ENCODE measurements at regions not wholly inside any gene's neighbourhood (a gene's known extent, or its start where the extent isn't known, plus 50 kb on each side); places are given as distances from the start of the nearest gene placed in this dataset.

DNA sequence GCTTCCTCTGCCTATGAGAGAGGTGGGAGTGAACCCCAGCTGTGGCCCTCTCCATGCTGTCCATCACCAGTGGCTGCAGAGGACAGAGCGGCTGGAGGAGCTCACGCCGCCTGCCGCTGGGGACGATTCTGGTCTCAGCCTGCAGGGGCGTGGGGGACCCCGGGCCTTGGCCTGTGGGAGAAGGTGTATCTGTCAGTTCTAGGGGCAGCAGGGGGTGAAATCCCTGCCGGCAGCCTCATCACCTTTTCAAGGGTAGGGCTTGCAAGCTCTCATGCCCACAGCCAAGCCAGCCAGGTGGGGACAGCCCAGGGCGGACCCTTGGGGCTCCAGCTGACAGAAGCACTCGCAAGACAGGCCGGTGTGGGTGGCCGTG, 80.2 kb downstream of the TSPAN17 start:
- Histone ChIP-seq H3K4me3 (ENCODE audit: low read length) (no peak overlapping the region), H3K27ac (ENCODE audit: low read depth in 1 of 2, low read length in 2 of 2) (no peak overlapping the region), H3K9me3 (ENCODE audit: control insufficient read depth in 1 of 2, insufficient read depth in 1 of 2, low read length in 2 of 2) (peaks cover 0 to 14% of the 10 kb centered on the region in 2 experiments), H3K4me1 (ENCODE audit: insufficient read depth, low read length) (peaks cover 26% of the 10 kb centered on the region), H3K27me3 (ENCODE audit: control insufficient read depth in 1 of 2, insufficient read depth in 2 of 2, low read length in 2 of 2) (peaks cover 11 to 28% of the 10 kb centered on the region in 2 experiments), H3K36me3 (ENCODE audit: insufficient read depth, low read length) (no peaks in the 10 kb centered on the region)
- POLR2A ChIA-PET = no interaction called here
- H3K4me3 Mint-ChIP-seq = no peak overlapping the region
- peaks cover 64% of the 10 kb centered on the region for H3K27me3 Mint-ChIP-seq
- CTCF ChIA-PET = no interaction called here
- ATAC-seq (ENCODE audit: poor library complexity) (no peak), DNase-seq (no peak)
- no peaks in the 10 kb centered on the region for H3K36me3 Mint-ChIP-seq (ENCODE audit: low read depth)
- peaks cover 4% of the 10 kb centered on the region for H3K4me1 Mint-ChIP-seq (ENCODE audit: low read depth)
- H3K9me3 Mint-ChIP-seq = no peaks in the 10 kb centered on the region
- TF ChIP-seq, protein P1, sequence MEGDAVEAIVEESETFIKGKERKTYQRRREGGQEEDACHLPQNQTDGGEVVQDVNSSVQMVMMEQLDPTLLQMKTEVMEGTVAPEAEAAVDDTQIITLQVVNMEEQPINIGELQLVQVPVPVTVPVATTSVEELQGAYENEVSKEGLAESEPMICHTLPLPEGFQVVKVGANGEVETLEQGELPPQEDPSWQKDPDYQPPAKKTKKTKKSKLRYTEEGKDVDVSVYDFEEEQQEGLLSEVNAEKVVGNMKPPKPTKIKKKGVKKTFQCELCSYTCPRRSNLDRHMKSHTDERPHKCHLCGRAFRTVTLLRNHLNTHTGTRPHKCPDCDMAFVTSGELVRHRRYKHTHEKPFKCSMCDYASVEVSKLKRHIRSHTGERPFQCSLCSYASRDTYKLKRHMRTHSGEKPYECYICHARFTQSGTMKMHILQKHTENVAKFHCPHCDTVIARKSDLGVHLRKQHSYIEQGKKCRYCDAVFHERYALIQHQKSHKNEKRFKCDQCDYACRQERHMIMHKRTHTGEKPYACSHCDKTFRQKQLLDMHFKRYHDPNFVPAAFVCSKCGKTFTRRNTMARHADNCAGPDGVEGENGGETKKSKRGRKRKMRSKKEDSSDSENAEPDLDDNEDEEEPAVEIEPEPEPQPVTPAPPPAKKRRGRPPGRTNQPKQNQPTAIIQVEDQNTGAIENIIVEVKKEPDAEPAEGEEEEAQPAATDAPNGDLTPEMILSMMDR (IDR thresholded peaks at IDR 0.05) = no peak
- H3K27ac Mint-ChIP-seq = no peak overlapping the region
- intact Hi-C loops (cut with DNase I, micrococcal nuclease) = no loop called here

DNA sequence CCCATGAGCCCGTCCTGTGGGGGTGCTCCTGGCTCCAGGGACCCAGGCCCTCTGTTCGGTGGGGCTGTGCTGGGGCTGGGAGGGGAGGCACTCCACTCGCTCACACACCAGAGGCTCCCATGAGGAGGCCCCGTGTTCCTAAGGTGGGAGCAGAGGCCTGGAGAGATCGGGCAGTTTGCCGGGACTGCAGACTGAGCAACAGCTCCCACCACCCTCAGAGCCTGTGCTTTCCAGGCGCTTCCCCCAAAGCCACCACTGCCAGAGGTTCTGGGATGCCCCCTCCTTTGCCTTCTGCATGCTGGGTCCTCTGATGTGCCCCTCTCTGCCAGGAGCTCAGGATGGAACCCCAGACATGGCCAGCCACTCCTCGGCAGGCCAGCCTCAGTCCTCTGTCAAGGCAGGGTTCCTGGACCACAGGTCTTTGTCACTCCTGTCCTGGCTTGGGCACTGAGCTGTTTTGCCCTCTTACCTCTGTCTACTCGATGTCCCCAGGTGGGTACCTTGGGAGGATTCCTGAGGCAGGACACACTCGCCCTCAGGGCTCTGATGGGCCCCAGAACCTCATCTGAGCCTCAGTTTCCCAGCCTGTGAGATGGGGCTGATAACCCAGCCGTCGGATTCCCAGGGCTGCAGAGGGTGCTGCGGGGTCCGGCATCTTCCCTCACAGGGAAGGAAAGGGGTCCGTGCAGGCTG, 80.8 kb downstream of the TSPAN17 start:
- H3K4me1 ChIP-seq (ENCODE audit: insufficient read depth, low read length) = peaks cover 20% of the 10 kb centered on the region
- peaks cover 12 to 28% of the 10 kb centered on the region in 2 experiments for H3K27me3 ChIP-seq (ENCODE audit: control insufficient read depth in 1 of 2, insufficient read depth in 2 of 2, low read length in 2 of 2)
- intact Hi-C loops (cut with DNase I, micrococcal nuclease) = no loop called here
- Mint-ChIP-seq H3K4me1 (ENCODE audit: low read depth) (peaks cover 4% of the 10 kb centered on the region), H3K27ac (no peak overlapping the region), H3K27me3 (peaks cover 64% of the 10 kb centered on the region), H3K4me3 (no peak overlapping the region), H3K36me3 (ENCODE audit: low read depth) (no peaks in the 10 kb centered on the region), H3K9me3 (no peaks in the 10 kb centered on the region)
- H3K27ac ChIP-seq (ENCODE audit: low read depth in 1 of 2, low read length in 2 of 2) = no peak overlapping the region
- DNase-seq (no peak), ATAC-seq (ENCODE audit: poor library complexity) (no peak)
- ChIA-PET POLR2A (no interaction called here), CTCF (no interaction called here)
- TF ChIP-seq, protein P1 (IDR thresholded peaks at IDR 0.05) = no peak
- H3K36me3 ChIP-seq (ENCODE audit: insufficient read depth, low read length) = no peaks in the 10 kb centered on the region
- H3K9me3 ChIP-seq (ENCODE audit: control insufficient read depth in 1 of 2, insufficient read depth in 1 of 2, low read length in 2 of 2) = peaks cover 0 to 14% of the 10 kb centered on the region in 2 experiments
- no peak overlapping the region for H3K4me3 ChIP-seq (ENCODE audit: low read length)

DNA sequence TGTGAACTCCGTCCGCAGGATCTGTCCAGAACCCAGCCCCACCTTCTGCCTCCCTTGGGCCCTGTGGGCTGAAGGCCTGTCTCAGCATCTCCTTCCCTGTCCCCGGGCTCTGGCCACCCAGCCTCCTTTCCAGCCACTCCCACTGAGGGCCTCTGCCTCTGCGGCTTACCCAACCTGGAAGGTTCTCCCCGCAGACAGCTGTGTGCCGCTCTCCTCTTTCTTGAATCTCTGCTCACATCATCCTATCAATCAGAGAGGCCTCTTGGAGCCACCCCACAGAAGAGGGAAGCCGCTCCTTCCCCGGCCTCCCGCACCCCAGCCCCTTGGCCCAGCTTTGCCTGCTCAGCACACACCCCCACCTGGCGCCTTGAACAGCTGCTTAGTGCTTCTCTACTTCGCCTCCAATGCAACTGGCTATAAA, 81.5 kb upstream of the UNC5A start:
- ATAC-seq (ENCODE audit: poor library complexity) = no peak
- H3K36me3 ChIP-seq (ENCODE audit: insufficient read depth, low read length) = no peaks in the 10 kb centered on the region
- H3K4me3 ChIP-seq (ENCODE audit: low read length) = no peak overlapping the region
- no peaks in the 10 kb centered on the region for H3K9me3 Mint-ChIP-seq
- H3K4me1 Mint-ChIP-seq (ENCODE audit: low read depth) = no peaks in the 10 kb centered on the region
- H3K27me3 Mint-ChIP-seq = peaks cover 57% of the 10 kb centered on the region
- no peak for DNase-seq
- TF ChIP-seq, protein P1 (IDR thresholded peaks at IDR 0.05) = no peak
- no peaks in the 10 kb centered on the region for H3K36me3 Mint-ChIP-seq (ENCODE audit: low read depth)
- intact Hi-C loops (cut with DNase I, micrococcal nuclease) = no loop called here
- H3K27ac Mint-ChIP-seq = no peak overlapping the region
- H3K4me1 ChIP-seq (ENCODE audit: insufficient read depth, low read length) = peaks cover 13% of the 10 kb centered on the region
- ChIA-PET POLR2A (no interaction called here), CTCF (no interaction called here)
- H3K27ac ChIP-seq (ENCODE audit: low read depth in 1 of 2, low read length in 2 of 2) = no peak overlapping the region
- peaks cover 0 to 18% of the 10 kb centered on the region in 2 experiments for H3K9me3 ChIP-seq (ENCODE audit: control insufficient read depth in 1 of 2, insufficient read depth in 1 of 2, low read length in 2 of 2)
- peaks cover 10 to 28% of the 10 kb centered on the region in 2 experiments for H3K27me3 ChIP-seq (ENCODE audit: control insufficient read depth in 1 of 2, insufficient read depth in 2 of 2, low read length in 2 of 2)
- H3K4me3 Mint-ChIP-seq = no peak overlapping the region
